ENCODE measurements at regions not wholly inside any gene's neighbourhood (a gene's known extent, or its start where the extent isn't known, plus 50 kb on each side); places are given as distances from the start of the nearest gene placed in this dataset.

GRCh38 chr13:105343134-105343806 is 1192.2 kb downstream of the EFNB2 start:
- Mint-ChIP-seq H3K36me3 (ENCODE audit: low read depth) (no peaks in the 10 kb centered on the region), H3K27me3 (ENCODE audit: insufficient read depth, low read depth, poor library complexity) (no peaks in the 10 kb centered on the region), H3K27ac (no peak overlapping the region), H3K4me1 (peaks cover 1% of the 10 kb centered on the region; the same call in 2 of the 3 replicates), H3K9me3 (no peaks in the 10 kb centered on the region), H3K4me3 (no peak overlapping the region)
- Histone ChIP-seq H3K9me2 (ENCODE audit: insufficient read depth) (no peaks in the 10 kb centered on the region), H2AFZ (no peak overlapping the region), H3K36me3 (ENCODE audit: insufficient read depth) (no peaks in the 10 kb centered on the region), H3F3A (replicated peaks; ENCODE audit: low read depth) (no peaks in the 10 kb centered on the region), H3K4me2 (no peak overlapping the region), H3K4me3 (no peak overlapping the region), H3K27me3 (ENCODE audit: insufficient read depth) (no peaks in the 10 kb centered on the region), H3K27ac (ENCODE audit: low read depth) (no peak overlapping the region), H3K79me2 (replicated peaks; ENCODE audit: insufficient read depth) (no peaks in the 10 kb centered on the region), H3K4me1 (ENCODE audit: insufficient read depth) (no peaks in the 10 kb centered on the region), H4K20me1 (replicated peaks; ENCODE audit: insufficient read depth) (no peaks in the 10 kb centered on the region)
- TF ChIP-seq POLR2AphosphoS5 (IDR thresholded peaks at IDR 0.05; ENCODE audit: low read depth) (no peak), REST (IDR thresholded peaks at IDR 0.05; ENCODE audit: unreplicated experiment) (no peak), EZH2 (IDR thresholded peaks at IDR 0.05; ENCODE audit: low read depth, unreplicated experiment) (no peak), ZNF114 (CRISPR knock-in tag; IDR thresholded peaks at IDR 0.05) (no peak), NANOG (IDR thresholded peaks at IDR 0.05; ENCODE audit: borderline replicate concordance) (no peak), ZNF462 (CRISPR knock-in tag; IDR thresholded peaks at IDR 0.05) (no peak), ETS1 (IDR thresholded peaks at IDR 0.05) (no peak), STAT1 (IDR thresholded peaks at IDR 0.05; ENCODE audit: unreplicated experiment) (no peak), CREB1 (CRISPR knock-in tag; IDR thresholded peaks at IDR 0.05; ENCODE audit: low read depth) (no peak), CTCF (conservative IDR thresholded peaks at IDR 0.05; ENCODE audit: low read depth in 2 of 2) (no peak), ZNF331 (CRISPR knock-in tag; IDR thresholded peaks at IDR 0.05; ENCODE audit: low read depth) (no peak), EZH2phosphoT487 (IDR thresholded peaks at IDR 0.05; ENCODE audit: unreplicated experiment) (no peak), JUNB (IDR thresholded peaks at IDR 0.05; ENCODE audit: unreplicated experiment) (no peak)
- no peak for DNase-seq (ENCODE audit: low spot score)
- no peak for ATAC-seq

Data from GM23338 (cell line).